Spinal cord (tissue), 9 donors: ENCODE measurements at regions not wholly inside any gene's neighbourhood (a gene's known extent, or its start where the extent isn't known, plus 50 kb on each side); places are given as distances from the start of the nearest gene placed in this dataset.

Experiments used
- DNase-seq, 6 donors: peaks; one replicate each; pipeline versions ENCODE4 v3.0.0 to v3.0.0-alpha.2; 2013 to 2015; ENCODE audit warnings: low spot score in 6 of 6, low read depth in 4 of 6
- H3K27ac ChIP-seq: one replicate; pipeline ENCODE4 v1.5.1; 2013; ENCODE audit warnings: low read depth, low read length, control low read depth
- H3K27me3 ChIP-seq: one replicate; pipeline ENCODE4 v1.6.1; 2013; ENCODE audit warnings: low read length; ENCODE audit not compliant: control insufficient read depth, insufficient read depth
- H3K36me3 ChIP-seq: one replicate; pipeline ENCODE4 v1.6.1; 2013; ENCODE audit warnings: low read length; ENCODE audit not compliant: control insufficient read depth, insufficient read depth
- H3K4me1 ChIP-seq: one replicate; pipeline ENCODE4 v1.6.1; 2013; ENCODE audit warnings: low read length; ENCODE audit not compliant: control insufficient read depth, insufficient read depth
- H3K4me3 ChIP-seq: one replicate; pipeline ENCODE4 v1.5.1; 2013; ENCODE audit warnings: low read depth, low read length, control low read depth
- H3K9me3 ChIP-seq: one replicate; pipeline ENCODE4 v1.6.1; 2013; ENCODE audit warnings: low read length; ENCODE audit not compliant: control insufficient read depth, insufficient read depth
- WGBS: methylation state at CpG from one replicate; pipeline ENCODE4 v1.1.5; 2013; ENCODE audit warnings: missing lambda C conversion rate; ENCODE audit not compliant: insufficient coverage; 5-methylcytosine and 5-hydroxymethylcytosine counted together
- donor health status: healthy.

DNA sequence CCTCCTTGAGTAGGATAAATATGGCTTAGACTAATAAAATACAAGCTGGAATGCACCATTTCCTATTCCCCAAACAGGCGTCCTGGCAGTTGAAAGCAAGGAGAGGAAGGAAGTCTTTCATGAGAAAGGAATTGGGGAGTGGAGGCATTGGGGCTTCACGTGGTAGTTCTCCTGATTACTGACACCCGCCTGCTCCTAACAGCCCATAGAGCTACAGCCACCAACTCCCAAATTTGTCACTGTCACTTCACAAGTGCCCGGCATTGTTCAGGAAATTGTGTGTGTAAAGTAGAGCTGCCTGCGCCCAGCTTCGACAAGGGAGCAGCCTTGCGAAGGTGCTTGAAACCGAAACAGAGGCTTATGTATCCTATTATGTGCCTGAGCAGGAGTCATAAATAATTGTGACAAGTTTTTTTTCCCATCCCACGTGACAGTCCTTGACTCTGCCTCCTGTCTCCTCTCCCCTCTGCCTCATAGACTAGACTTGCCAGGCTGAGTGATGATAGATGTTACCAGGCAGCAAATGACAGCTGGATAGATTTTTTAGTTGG is 301.7 kb upstream of the ZFP64 start:
- Histone ChIP-seq H3K9me3 (no peaks in the 10 kb centered on the region), H3K4me3 (no peak overlapping the region), H3K27ac (no peak overlapping the region), H3K36me3 (no peaks in the 10 kb centered on the region), H3K27me3 (no peaks in the 10 kb centered on the region), H3K4me1 (peaks cover 3% of the 10 kb centered on the region)
- no CpG with 5 or more reads among the region's 9 CpGs for WGBS
- peak in 2 of 6 donors; percentile 35 to 85 for DNase-seq

- WGBS: 97% methylated on average over 6 of the region's 10 CpGs
- no peak for DNase-seq
- H3K9me3 ChIP-seq: no peaks in the 10 kb centered on the region
- H3K4me1 ChIP-seq: peaks cover 3% of the 10 kb centered on the region
- H3K4me3 ChIP-seq: no peak overlapping the region
- H3K36me3 ChIP-seq: no peaks in the 10 kb centered on the region
- no peak overlapping the region for H3K27ac ChIP-seq
- H3K27me3 ChIP-seq: no peaks in the 10 kb centered on the region
Observed at GRCh38 chr20:52490711-52491430, 299.3 kb upstream of the ZFP64 start.

- WGBS: no CpG with 5 or more reads among the region's 2 CpGs
- Histone ChIP-seq H3K36me3 (no peaks in the 10 kb centered on the region), H3K4me1 (no peaks in the 10 kb centered on the region), H3K9me3 (no peaks in the 10 kb centered on the region), H3K27ac (no peak overlapping the region), H3K27me3 (no peaks in the 10 kb centered on the region), H3K4me3 (no peak overlapping the region)
- DNase-seq: peak in 1 of 6 donors; percentile 14
Observed at GRCh38 chr20:52484438-52484837, 292.9 kb upstream of the ZFP64 start.

DNA sequence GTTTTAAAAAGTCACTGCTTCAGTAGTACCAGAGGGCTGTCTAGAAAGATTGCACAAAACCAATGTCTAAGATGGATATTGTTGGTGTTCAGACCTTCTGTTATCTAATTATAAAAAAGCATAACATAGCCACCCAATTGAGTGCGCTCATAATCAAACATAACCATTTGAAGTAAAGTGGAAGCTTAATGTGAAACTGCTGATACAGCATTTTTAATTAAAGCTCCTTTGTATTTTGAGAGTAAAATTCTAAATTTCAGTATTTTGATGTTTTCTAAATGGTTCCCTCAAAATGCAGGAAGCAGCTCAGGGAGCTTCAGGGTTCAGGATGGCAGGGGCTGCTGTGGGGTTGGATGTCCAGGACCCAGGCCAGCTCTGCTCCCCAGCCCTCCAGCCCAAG is 291.8 kb upstream of the ZFP64 start:
- no peak for DNase-seq
- Histone ChIP-seq H3K4me3 (no peak overlapping the region), H3K27ac (no peak overlapping the region), H3K36me3 (no peaks in the 10 kb centered on the region), H3K9me3 (no peaks in the 10 kb centered on the region), H3K4me1 (no peaks in the 10 kb centered on the region), H3K27me3 (no peaks in the 10 kb centered on the region)
- WGBS: no CpG with 5 or more reads among the region's 1 CpG

- DNase-seq: no peak
- Histone ChIP-seq H3K9me3 (no peaks in the 10 kb centered on the region), H3K27ac (no peak overlapping the region), H3K36me3 (no peaks in the 10 kb centered on the region), H3K4me1 (no peaks in the 10 kb centered on the region), H3K27me3 (no peaks in the 10 kb centered on the region), H3K4me3 (no peak overlapping the region)
- 100% methylated on average over 1 of the region's 5 CpGs for WGBS
Observed at GRCh38 chr20:52482044-52482443, 290.5 kb upstream of the ZFP64 start.

GRCh38 chr20:52481443-52481842 is 289.9 kb upstream of the ZFP64 start:
- Histone ChIP-seq H3K27ac (no peak overlapping the region), H3K4me3 (no peak overlapping the region), H3K27me3 (no peaks in the 10 kb centered on the region), H3K9me3 (no peaks in the 10 kb centered on the region), H3K4me1 (no peaks in the 10 kb centered on the region), H3K36me3 (no peaks in the 10 kb centered on the region)
- DNase-seq: peak in 2 of 6 donors; percentile 28 to 45
- no CpG with 5 or more reads among the region's 3 CpGs for WGBS

- 84% methylated on average over 7 of the region's 9 CpGs for WGBS
Observed at GRCh38 chr20:52476074-52476750, 284.6 kb upstream of the ZFP64 start.

GRCh38 chr20:52473186-52473585 is 281.6 kb upstream of the ZFP64 start:
- Histone ChIP-seq H3K4me1 (peaks cover 5% of the 10 kb centered on the region), H3K27me3 (no peaks in the 10 kb centered on the region), H3K36me3 (no peaks in the 10 kb centered on the region), H3K27ac (no peak overlapping the region), H3K4me3 (no peak overlapping the region), H3K9me3 (no peaks in the 10 kb centered on the region)
- WGBS: 63% methylated on average over 3 of the region's 3 CpGs
- no peak for DNase-seq

More at GRCh38 chr20:52476074-52476750, 284.6 kb upstream of the ZFP64 start:
- DNase-seq: no peak
- H3K4me1 ChIP-seq: no peaks in the 10 kb centered on the region
- H3K4me3 ChIP-seq: no peak overlapping the region
- no peaks in the 10 kb centered on the region for H3K9me3 ChIP-seq
- no peaks in the 10 kb centered on the region for H3K27me3 ChIP-seq
- H3K36me3 ChIP-seq: no peaks in the 10 kb centered on the region
- H3K27ac ChIP-seq: no peak overlapping the region

- no peak for DNase-seq
- H3K27me3 ChIP-seq: no peaks in the 10 kb centered on the region
- no peaks in the 10 kb centered on the region for H3K36me3 ChIP-seq
- H3K9me3 ChIP-seq: no peaks in the 10 kb centered on the region
- H3K4me1 ChIP-seq: peaks cover 5% of the 10 kb centered on the region
- no peak overlapping the region for H3K4me3 ChIP-seq
- H3K27ac ChIP-seq: no peak overlapping the region
Observed at GRCh38 chr20:52470561-52470960, 279.0 kb upstream of the ZFP64 start.

DNA sequence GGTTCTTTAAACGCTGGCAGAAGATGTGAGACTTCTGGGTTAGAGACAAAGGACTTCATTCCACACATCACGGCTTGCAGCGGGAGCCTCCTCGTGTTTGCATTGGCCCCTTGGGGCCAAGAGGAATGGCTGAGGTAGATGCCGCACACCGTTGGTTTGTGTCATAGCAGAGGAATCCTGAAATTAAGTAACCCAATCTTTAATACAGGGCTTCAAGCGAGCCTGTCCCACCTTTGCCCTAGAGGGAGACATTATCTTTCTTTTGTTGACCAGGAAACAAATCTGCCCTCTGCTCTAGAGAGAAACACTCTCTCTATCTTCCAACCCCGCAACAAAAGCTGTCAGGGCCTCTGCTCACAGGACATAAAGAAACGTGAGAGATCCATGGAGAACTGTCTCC is 277.5 kb upstream of the ZFP64 start:
- Histone ChIP-seq H3K36me3 (no peaks in the 10 kb centered on the region), H3K9me3 (no peaks in the 10 kb centered on the region), H3K27me3 (no peaks in the 10 kb centered on the region), H3K4me3 (no peak overlapping the region), H3K27ac (no peak overlapping the region), H3K4me1 (peaks cover 5% of the 10 kb centered on the region)
- WGBS: 84% methylated on average over 3 of the region's 9 CpGs
- DNase-seq: no peak
